ENCODE measurements at regions not wholly inside any gene's neighbourhood (a gene's known extent, or its start where the extent isn't known, plus 50 kb on each side); places are given as distances from the start of the nearest gene placed in this dataset.

GRCh38 chr6:166777096-166777630 lies 150.1 kb upstream of the RPS6KA2 start:
- Histone ChIP-seq H3K4me3 (replicated peaks in 1 of 3; ENCODE audit: insufficient read depth in 1 of 3, low read depth in 1 of 3, low read length in 3 of 3) (no peak overlapping the region), H3K9ac (replicated peaks; ENCODE audit: extremely low read depth, insufficient read depth, low read length) (no peak overlapping the region), H3K27ac (ENCODE audit: insufficient read depth, low read depth, low read length) (no peak overlapping the region), H4K20me1 (replicated peaks; ENCODE audit: control insufficient read depth, extremely low read depth, insufficient read depth, low read length) (no peaks in the 10 kb centered on the region), H3K27me3 (ENCODE audit: control insufficient read depth in 2 of 2, insufficient read depth in 2 of 2, low read length in 2 of 2) (no peaks in the 10 kb centered on the region), H3K9me3 (replicated peaks; ENCODE audit: control insufficient read depth, insufficient read depth, low read length) (no peaks in the 10 kb centered on the region), H3K79me2 (ENCODE audit: control insufficient read depth, insufficient read depth, low read length) (no peaks in the 10 kb centered on the region), H3K4me2 (ENCODE audit: insufficient read depth, low read length) (no peak overlapping the region), H3K36me3 (ENCODE audit: control insufficient read depth in 2 of 2, extremely low read depth in 1 of 2, insufficient read depth in 2 of 2, low read length in 2 of 2) (no peaks in the 10 kb centered on the region), H3K9me1 (replicated peaks; ENCODE audit: control insufficient read depth, extremely low read depth, insufficient read depth, low read length) (no peaks in the 10 kb centered on the region), H2AFZ (ENCODE audit: low read depth, low read length) (no peak overlapping the region), H3K4me1 (ENCODE audit: control insufficient read depth, extremely low read depth, insufficient read depth, low read length) (no peaks in the 10 kb centered on the region)
- DNase-seq (ENCODE audit: low read depth, low spot score) (no peak), FAIRE-seq (no peak)
- TF ChIP-seq JUN (IDR thresholded peaks at IDR 0.05; ENCODE audit: borderline replicate concordance, insufficient read depth, insufficient read length, low read depth) (no peak), POLR2AphosphoS5 (IDR thresholded peaks at IDR 0.05; ENCODE audit: insufficient read depth, low read depth, low read length) (no peak), EZH2 (IDR thresholded peaks at IDR 0.05; ENCODE audit: borderline replicate concordance, low read depth, low read length, severe bottlenecking) (no peak), POLR2A (IDR thresholded peaks at IDR 0.05; ENCODE audit: low read depth, low read length) (no peak), MYC (IDR thresholded peaks at IDR 0.05; ENCODE audit: low read depth, low read length) (no peak), MAX (IDR thresholded peaks at IDR 0.05; ENCODE audit: insufficient read depth, insufficient read length) (no peak), GATA2 (IDR thresholded peaks at IDR 0.05; ENCODE audit: insufficient read depth, insufficient read length, low read depth, low read length) (no peak), FOS (IDR thresholded peaks at IDR 0.05; ENCODE audit: borderline replicate concordance, insufficient read depth, low read length) (no peak)
- TF ChIP-seq, protein P1, sequence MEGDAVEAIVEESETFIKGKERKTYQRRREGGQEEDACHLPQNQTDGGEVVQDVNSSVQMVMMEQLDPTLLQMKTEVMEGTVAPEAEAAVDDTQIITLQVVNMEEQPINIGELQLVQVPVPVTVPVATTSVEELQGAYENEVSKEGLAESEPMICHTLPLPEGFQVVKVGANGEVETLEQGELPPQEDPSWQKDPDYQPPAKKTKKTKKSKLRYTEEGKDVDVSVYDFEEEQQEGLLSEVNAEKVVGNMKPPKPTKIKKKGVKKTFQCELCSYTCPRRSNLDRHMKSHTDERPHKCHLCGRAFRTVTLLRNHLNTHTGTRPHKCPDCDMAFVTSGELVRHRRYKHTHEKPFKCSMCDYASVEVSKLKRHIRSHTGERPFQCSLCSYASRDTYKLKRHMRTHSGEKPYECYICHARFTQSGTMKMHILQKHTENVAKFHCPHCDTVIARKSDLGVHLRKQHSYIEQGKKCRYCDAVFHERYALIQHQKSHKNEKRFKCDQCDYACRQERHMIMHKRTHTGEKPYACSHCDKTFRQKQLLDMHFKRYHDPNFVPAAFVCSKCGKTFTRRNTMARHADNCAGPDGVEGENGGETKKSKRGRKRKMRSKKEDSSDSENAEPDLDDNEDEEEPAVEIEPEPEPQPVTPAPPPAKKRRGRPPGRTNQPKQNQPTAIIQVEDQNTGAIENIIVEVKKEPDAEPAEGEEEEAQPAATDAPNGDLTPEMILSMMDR (IDR thresholded peaks at IDR 0.05; ENCODE audit: extremely low read depth in 1 of 2, insufficient read depth in 1 of 2, low read depth in 1 of 2, low read length in 2 of 2) = no peak
- ChIA-PET POLR2A (no interaction called here), CTCF (no interaction called here)
- dilution Hi-C loops (cut with MboI; ENCODE audit: extremely low pct_ligation_motif_present, low sequenced_read_pairs) (no loop called here), intact Hi-C loops (cut with micrococcal nuclease) (loop anchor here (5.0 kb wide), 1 partner anchor 320 kb away; no protein-coding TSS in a partner anchor)
- no TSS peak for BruUV-seq (replicated peaks)

Data from endothelial cell of umbilical vein (primary cell).